NCI-H524 treated with DMSO at 0.1 percent for 48 hours (cell line): ENCODE measurements at regions not wholly inside any gene's neighbourhood (a gene's known extent, or its start where the extent isn't known, plus 50 kb on each side); places are given as distances from the start of the nearest gene placed in this dataset.
"Not testable (repeated sequence)": the region's sequence is repeated elsewhere in the genome, so short reads cannot be mapped to it uniquely, and the experiment has no call there.

Source experiments
- DNase-seq: peaks from one replicate; lab custom pipeline; 2025; lab: John Stamatoyannopoulos, UW

DNA sequence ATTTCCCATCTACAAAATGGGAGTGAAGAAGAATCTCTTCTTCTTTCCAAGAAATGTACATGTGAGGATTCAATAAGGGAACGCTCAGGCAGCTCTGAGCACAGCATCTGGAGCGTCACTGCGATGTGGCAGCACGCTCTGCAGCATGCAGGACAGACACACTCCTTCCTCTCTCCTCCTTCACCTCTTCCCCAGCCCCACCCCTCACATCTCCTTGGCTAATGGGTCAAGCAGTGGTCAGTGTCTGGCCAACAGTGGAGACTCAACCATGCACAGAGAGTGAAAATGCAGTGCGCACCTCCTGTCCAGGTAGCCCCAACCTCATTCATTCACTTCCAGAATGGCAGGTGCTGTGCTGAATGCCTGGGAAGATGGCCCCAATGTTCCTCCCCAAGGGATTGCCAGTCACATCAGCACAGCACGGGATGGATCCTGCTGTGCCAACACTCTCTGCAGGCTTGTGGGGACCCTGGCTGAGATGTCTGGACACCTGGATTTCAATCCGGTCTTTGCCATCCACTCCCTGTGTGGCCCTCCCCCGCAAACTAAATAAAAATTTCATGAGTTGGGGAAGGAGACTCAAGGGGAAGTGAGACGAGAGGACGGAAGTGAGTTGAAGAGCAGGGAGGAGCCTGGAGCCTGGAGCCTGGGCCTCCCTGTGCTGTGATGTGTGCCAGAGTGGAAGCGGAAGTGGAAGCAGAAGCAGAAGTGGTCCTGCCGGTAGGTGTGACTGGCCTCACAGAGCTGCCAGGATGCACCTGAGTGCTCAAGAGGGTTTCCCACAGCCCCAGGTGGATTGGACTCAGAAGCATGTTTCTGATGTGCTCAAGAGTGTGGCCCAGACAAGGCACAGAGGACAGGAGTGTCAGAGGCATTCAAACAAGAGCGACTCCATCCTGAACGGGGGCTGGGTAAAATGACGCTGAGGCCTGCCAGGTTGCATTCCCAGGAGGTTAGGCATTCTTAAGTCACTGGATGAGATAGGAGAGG is 163.9 kb downstream of the SMAD6 start:
- no peak for DNase-seq

DNA sequence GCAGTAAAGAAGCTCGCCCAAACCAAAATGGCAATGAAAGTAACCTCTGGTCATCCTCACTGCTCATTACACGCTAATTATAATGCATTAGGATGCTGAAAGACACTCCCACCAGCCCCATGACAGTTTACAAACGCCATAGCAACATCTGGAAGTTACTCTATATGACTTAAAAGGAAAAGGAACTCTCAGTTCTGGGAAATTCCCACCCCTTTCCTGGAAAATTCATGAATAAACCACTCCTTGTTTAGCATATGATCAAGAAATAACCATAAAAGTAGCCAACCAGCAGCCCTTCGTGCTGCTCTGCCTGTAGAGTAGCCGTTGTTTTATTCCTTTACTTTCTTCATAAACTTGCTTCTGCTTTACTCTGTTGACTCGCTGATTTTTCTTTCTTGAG is 164.6 kb downstream of the SMAD6 start:
- no peak for DNase-seq

DNA sequence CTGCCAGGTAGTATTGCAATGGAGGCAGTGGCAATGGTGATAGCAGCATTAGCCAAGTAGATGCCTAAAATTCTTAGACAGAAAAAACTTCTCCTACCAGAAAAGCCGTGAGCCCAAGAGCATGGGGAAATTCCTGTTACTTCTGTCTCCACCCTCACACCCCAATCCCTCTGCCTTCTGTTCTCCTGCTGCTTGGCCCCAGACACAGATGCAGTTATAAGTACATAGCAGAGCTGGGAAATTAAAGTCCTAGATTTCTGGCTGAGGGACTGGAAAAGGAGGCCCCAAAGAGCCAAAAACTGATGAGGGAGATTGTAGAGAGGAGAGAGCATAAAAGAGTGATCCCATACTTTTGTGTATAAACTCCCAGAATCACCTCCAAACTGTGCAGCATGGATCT is 166.9 kb downstream of the SMAD6 start:
- no peak for DNase-seq

DNA sequence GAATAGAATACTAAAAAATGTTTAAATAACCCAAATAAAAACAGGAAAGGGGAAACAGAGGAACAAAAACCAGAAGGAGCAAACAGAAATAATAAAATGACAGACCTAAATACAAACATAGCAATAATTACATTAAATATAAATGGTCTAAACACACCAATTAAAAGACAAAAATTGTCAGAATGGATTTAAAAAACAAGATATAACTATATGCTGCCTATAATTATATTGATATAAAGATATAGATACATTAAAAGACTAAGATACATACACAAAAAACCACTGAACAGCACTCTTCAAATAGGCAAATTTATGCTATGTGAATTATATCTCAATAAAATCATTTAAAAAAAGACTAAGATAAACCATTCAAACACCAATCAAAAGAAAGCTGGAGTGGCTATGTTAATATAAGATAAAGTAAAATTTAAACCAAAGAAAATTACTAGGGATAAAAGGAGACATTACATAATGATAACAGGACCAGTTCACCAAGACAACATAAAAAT is 168.9 kb downstream of the SMAD6 start:
- no peak for DNase-seq

DNA sequence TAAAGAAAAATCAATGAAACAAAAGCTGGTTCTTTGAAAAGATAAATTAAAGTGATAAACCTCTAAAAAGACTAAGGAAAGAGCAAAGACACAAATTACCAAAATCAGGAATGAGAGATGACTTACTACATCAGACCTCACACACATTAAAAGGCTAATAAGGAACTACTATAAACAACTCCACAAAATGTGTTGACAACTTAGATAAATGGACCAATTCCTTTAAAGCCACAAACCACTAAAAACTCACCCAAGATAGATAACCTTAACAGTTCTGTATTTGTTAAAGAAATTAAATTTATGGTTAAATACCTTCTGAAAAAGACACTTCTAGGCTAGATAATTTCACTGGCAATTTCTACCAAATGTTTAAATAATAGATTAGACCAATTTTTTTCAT is 170.4 kb downstream of the SMAD6 start:
- no peak for DNase-seq

DNA sequence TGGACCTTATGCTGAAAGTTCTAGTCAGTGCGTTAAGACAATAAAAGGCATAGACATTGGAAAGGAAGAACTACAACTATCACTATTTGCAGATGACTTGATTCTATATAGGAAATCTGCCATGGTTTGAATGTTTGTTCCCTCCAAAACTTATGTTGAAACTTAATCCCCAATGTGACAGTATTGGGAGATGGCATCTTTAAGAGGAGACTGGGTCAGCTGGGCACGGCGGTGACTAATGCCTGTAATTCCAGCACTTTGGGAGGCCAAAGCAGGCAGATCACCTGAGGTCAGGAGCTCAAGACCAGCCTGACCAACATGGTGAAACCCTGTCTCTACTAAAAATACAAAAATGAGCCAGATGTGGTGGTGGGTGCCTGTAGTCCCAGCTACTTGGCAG is 171.3 kb downstream of the SMAD6 start:
- not testable (repeated sequence) for DNase-seq

DNA sequence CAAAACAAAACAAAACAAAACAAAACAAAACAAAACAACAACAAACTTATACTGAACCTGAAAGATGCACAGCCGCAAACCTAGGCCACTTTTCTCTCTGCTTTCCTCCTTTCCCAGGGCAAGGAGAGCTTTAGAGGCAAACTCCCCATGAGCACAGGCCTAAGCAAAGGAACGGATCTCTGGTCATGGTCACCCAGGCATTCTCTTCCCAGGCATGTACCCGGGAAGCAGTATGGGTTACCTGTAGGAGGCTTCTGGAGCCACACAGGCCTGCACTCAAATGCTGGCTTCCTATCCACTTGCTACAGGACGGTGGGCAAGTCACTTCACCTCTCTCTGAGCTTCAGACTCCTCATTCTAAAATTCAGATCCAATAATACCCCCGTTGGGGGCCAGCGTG is 171.8 kb downstream of the SMAD6 start:
- DNase-seq = no peak

DNA sequence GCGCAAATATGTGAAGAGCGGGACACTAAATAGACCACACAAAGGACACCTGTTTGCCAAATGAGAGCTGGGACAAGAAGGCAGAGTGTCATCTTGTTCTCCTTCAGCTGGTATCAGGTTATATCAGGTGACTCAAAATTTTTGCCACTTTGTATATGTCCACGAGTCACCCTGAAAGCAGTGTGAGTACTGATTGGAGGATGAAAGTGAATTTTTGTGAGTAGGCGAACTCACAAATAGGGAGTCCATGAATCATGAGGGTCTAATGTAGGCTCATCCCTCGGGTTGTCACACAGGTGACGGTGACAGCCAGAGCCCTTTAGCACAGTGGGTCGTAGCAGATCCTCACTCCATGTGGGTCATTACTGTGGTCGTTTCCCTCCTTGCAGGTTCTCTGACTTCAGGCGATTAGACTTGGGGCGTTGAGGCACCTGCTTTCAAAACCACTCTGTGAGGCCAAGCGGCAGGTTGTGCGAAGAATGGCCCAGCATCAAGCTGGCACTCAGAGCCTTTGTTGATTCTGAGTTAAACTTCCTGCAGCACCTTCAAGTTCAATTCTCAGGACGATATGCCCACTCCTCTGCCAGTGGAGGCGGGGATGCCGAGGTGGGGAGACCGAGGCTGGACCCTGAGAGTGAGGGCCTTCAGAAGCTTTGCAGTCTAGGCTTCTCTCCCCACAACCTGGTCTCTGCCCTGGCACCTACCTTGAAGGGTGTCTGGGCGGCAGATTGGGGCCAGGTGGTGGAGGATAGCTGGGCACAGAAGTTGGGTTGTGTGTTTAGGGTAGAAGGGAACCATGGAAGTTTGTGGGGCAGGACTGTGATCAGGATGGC is 173.8 kb downstream of the SMAD6 start:
- no peak for DNase-seq

DNA sequence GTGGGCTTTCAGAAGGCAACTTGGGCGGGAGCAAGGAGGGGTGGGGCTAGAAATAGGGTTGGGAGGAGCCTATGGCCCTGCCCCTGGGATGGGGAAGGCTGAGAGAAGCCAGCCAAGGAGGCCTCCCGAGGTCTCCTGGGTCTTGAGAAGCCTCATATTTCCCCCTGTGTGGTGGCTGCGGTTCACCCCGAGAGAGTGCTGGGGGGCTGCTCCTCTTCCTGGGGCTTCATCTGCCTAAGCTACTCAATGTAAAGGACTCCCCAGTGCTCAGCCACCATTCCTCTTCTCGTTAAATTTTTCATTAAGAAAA is 174.3 kb downstream of the SMAD6 start:
- DNase-seq = no peak

DNA sequence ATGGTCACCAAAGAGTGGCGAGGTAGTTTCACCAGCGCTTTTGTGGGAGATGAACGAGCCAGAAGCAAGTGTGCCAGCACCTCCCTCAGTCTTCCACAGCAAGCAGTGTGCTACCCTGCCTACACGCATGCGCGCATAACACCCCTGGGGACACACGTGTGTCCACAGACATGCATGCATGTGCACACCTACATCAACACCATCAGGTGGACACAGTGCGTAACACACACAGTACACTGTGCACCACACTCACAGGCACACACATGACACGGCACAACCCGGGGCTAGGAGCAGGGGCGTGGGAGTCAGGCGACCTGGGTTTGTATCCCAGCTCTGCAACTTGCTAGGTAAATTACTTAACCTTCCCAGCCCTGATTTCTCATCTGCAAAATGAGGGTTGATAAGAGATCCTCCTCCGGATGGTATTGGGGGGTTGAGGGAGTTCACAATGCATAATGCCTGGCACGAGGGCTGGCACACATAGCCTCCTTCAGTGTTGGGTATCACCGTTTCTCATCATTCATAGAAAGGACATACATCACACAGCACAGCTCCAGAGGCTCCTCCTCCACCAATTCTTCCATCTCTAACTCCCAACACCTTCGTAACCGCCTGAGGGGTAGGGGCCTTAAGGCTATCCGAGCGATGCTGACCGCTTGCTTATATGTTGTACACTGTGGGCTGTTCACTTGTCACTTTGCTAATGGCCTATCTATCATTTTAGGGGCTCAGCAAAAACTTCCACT is 174.9 kb downstream of the SMAD6 start:
- DNase-seq = no peak

DNA sequence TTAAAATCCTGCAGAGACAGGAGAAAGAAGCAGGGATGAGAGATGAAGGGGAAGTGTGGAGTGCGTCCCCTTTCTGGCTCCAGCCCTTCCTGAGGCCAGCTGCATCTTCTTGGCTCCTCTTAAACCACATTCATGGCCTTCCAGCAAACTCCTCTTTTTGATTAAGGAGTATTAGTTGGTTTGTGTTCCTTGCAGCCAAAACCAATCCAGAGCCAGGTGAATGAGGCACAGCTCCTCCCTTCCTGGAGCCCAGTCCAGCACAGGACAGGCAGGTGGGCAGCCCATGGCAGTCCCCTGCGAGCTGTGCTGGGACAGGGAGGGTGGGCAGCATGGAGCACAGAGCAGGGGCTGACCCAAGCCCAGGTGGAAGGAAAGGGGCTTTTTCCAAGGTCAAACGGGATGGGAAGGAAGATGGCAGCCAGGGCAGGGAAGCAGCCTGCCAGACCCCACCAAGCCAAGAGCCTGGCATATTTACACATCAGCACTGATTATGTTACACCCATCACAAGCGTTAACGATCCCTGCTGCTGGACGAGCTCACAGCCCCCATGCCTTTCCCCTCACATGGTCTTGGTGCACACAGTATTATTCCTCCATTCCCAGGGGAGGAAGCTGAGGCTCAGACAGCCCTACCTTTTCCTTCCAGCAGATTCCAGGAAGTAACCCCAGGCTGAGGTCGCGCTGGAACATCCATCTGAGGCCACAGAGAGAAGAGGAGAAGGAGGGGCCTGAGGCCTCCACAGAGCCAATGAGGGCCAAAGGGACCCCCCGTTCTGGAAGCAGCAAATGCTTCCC is 175.6 kb downstream of the SMAD6 start:
- DNase-seq = no peak

DNA sequence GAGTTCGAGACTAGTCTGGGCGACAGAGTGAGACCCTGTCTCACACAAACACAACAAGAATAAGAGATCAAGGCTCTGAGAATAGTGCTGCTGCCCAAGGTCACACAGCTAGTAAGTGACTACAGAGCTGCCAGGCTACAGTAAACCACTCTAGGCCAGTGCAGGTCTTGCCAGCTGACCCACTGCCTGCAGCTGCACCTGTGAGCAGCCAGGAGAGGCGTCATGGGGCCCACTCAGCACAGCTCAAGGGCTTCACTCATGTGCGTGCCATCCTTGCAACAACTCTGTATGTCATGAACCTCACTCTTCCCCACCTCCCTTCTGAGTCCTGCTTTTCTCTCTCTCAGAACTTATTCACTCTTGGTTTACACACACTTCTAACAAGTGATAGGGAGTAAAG is 176.7 kb downstream of the SMAD6 start:
- no peak for DNase-seq

DNA sequence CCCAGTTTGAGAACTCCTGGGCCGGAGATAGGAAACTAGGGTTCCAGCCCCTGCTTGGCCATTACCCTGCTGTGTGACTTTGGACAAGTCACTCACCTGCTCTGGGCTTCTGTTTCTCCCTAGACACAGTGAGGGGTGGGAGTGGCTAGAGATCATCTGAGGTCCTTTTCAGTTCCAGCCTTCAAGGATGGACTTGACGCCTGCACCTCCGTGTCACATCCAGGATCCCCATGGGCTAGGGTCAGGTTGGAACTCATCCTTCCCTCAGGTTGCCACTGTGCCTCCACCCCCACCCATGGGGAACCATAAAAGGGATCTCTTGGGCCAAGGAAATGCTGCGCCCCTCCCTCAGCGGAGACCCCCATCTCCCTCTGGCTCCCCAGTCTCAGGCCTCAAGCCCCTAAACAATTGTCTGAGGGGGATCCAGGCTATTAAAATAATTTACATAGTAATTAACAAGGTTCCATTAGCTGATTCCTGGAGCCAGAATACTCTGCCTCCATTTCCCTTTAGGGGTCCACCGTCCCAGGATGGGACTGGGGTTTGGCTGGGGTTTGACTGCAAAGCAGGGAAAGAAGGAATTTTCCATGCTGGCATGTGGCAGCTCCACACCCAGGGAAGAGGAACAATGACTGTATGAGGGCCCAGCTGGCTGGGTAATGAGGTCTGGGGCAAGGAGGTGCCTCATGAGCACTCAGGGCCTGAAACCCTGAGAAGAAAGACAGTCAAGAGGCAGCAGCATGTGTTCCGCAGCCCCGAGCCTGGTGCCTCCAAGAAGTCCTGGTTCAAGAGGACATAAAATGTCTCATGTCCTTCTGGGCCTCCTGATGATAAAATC is 177.7 kb downstream of the SMAD6 start:
- no peak for DNase-seq

DNA sequence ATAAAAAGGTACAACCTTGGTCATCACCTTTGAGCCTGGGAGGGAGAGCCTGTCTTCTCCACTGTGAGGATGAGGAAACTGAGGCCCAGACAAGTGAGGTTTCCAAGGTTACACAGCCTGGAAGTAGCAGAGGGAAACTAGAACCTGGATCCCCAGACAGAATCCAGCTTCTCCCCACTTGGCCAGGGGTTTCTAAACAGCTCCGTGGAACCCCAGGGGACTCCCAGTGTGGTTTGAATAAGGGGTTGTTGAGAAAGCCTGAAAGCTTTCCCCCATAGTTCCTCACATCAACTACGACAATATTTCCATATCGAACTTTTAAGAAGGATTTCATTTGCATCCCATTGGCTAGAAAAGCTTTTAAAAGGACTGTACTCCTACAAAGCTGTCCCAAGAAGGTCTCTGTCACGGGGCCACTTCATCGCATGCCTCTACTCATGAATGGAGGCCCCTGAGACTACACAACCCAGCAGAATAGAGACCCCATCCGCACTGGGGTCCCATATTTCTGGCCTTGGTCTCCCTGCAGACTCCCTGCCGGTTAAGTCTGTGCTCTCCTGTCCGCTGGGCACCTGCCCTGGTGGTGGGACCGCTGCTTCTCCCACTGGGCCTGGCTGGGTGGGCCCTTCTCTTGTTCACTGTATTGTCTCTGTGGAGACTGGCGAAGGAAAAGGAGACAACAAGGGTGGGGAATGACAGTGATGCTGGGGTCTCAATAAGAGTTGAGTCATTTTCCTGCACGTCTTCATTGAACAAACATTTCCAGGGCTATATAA is 178.5 kb downstream of the SMAD6 start:
- no peak for DNase-seq

DNA sequence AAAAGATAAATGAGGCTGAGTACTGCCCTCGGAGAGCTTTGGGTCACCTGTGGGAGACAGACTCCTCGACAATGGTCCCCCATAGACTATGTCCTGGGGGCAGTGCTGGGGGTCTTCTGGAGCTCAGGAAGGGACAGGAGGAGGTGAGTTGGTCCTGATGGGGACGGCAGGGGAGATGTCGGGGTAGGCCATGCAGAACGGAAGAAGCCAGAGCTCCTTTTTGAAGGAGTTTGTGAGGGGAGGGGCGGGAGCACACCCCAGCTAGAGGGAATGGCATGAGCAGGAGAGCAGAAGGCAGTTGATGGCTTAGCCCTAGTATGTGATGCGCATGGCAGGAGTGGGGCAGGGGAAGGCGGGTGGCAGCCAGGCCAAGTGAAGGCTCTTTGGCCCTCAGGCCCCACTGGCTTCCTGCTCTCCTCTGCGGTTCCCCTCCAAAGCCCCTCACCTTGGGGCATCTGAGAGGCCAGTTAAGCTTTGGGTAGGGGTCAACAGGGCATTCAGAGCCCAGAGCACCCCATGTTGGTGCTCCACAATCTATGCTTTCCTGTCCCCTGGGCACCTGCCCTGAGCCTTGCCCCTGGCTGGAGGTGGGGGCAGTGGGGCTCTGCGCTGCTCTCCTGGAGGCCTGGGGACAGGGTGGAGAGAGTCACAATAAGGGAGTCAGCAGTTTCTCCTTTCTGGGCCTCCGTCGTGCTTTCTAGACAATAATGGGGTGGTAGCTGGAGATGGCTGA is 179.3 kb downstream of the SMAD6 start:
- no peak for DNase-seq

DNA sequence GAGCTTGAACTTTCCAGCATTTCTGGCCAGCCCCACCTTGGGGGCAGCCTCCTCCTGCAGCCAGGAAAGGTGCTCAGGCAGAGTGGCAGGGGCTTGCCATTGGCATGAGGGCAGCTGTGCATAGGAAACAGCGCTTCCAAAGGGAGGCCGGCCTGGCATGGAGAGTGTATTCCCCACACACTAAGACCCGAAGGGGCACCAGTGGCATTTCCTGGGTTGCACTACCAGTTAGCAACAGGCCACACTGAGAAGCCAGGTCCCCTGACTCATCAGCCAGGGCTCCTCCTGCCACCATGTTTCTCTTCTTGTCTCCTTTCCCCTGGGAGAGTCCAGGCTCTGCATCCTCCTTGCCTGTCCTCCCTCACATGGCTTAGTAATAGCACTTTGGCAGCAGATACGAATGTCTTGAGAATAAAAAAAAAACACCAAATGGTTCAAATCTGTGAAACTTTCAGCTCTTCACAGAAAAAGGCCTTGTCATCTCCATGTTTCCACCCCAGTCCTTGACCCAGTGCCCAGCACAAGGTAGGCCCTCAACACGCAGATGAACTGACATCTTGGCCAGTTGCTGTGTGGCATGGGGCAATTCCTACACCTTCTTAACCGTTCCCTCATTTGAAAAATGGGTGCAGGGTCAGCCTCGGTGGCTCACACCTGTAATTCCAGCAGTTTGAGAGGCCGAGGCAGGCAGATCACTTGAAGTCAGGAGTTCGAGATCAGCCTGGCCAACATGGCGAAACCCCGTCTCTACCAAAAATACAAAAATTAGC is 180.4 kb downstream of the SMAD6 start:
- no peak for DNase-seq

DNA sequence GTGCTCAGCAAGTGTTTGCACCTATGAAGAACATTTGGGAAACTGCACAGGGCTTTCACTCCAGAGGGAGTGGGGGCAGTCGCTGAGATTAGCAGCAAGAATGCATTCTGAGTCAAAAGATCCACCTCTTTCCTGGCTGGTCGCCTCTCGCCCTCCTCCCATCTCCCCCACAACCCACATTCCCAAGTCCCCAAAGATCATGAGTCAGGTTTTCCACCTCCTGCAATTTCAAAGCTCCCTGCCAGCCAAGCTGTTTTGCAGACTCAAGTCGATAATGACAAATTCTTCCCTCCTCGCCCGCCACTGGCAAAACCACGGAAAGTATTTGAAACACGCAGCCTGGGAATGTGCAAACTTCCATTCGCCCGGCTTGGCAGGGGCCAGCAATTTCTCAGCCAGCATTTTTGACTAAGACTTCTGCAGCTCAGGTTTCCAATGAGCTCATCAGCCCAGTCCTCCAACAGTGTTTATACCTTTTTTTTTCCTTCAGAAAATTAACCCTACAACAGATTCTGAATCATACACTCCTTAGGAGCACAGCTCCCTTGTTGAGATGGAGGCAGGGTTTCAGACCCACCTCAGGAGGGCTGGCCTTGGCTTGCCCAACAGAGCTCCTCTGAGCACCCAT is 181.4 kb downstream of the SMAD6 start:
- no peak for DNase-seq

DNA sequence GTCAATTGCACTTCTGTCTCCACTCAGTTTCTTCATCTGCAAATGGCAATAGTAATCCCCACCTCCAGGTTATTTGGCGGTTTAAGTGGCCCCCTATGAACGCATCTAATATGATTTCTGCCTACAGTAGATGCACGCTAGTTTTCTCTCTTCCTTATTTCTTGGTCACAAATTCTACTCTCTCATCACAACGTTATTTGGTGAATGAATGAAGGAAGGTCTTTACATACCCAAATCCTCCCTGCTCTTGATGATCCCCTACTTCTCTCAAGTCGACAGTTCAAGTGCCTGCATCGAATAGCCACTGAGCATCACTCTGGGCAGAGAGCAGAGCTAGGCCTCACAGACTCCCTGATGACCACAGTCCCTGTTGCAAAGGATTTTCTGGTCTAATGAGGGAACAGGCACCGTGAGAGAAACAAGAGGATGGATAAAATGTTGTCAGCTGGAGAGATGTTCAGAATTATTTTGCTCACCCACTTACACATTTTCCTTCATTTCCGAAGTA is 181.2 kb upstream of the SMAD3 start:
- no peak for DNase-seq
